CD4-positive, alpha-beta T cell treated with Interleukin-15 for 1 hour (primary cell): ENCODE measurements at regions not wholly inside any gene's neighbourhood (a gene's known extent, or its start where the extent isn't known, plus 50 kb on each side); places are given as distances from the start of the nearest gene placed in this dataset.

Experiments
- DNase-seq: peaks from one replicate; pipeline ENCODE4 v3.0.0-alpha.2; 2020

DNA sequence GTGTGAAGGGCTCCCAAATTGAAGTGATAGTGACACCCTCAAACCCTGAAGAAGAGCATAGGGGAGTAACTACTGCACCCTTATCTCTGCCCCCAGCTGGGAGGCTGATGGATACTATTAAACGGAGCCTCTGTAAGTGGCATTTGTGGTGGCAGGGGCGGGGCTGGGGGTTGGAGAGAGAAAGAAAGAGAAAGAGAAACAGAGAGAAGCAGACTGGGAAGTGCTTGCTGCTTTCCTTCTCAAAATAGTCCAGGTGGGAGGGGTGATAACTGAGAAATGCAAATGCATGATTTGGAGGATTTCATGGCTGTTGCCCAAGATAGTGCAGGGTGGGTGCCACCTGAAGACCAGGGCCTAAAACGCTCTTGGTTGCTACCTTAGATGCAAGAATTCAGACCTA is 253.5 kb upstream of the GATB start:
- DNase-seq, result no peak

DNA sequence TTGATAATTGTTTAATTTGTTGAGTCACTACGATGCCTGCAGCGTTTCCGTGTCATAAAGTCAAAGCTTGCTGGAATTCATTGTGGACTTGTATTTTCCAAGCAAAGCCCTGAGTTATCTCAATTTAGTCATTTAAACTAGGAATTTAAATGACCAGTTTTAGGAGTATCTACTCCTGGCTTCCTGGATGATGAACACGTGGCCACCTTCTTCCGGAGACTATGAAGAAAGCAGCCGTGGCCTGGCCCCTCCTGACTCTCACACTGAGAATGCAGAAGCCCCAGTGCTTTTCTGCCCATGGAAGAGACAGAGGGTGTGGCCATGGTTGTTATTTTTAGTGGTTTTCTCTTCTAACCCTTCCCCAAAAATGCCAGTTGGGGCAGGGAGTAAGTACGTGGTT is 250.7 kb upstream of the GATB start:
- no peak for DNase-seq

- DNase-seq, result no peak
Observed at GRCh38 chr4:152010710-152011079, 249.9 kb upstream of the GATB start.

DNA sequence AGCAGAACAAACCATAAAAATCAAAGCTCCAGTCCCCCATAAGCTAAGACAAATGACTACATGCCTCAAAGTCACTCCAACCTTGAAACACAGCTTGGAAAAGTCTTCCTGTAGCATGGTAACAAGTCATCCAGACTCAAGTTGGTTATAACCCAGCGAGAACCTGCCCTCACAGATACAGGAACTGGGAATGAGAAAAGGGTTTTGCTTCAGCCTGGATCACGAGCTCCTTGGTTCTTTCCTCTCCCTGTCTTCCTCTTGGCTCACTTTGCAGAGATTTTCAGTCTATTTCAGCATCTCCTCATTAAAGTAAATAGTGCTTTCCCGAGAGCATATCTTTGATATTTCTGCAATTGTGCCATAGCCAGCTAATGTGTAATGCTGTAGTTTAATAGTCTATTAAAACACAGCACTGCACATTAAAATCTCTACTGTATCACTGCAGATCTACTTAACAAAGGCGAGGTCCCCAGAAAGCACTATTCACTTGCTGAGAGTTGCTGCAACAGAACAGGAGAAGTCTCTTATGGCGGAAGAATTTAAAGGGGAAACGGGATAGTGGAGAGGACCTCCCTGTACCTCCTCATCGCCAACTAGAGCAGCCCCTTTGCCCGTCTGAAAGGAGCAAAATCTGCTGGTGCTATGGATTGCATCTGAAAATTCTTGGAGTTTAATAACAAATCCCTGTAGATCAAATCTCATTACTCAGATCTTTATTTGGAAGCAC is 249.3 kb upstream of the GATB start:
- DNase-seq, result no peak

DNA sequence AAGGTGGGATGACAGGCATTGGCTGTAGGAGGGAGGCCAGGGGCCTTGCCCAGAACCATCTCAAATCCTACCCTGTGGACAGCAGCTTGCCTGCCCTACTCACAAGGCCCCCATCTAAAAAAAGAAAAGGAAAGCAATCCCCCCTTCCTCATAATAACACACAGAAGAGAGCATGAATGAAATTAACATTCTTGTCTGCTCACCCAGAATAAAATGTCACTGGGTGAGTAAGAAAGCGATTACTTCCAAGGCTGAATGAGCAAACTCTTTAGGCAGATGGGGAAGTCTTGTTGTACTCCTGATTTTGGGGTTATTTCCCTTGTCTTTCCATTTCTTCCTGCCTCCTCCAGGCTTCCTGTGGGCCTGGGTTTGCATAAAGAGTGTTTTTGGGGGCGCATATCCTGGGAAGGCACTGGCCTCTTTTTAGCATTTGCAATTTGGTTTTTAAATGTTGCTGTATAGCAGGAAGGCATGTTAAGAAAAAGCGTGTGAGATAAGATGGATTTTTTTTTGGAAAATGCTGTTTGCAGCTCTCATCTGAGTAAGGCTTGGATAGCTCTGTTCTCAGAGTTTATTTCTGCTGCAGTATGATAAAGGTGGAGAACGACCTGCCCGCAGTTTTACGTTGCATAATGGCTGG is 248.3 kb upstream of the GATB start:
- no peak for DNase-seq

GRCh38 chr4:152007111-152007510 is 246.3 kb upstream of the GATB start:
- no peak for DNase-seq

- no peak for DNase-seq
Observed at GRCh38 chr4:152004801-152005200, 244.0 kb upstream of the GATB start.

DNA sequence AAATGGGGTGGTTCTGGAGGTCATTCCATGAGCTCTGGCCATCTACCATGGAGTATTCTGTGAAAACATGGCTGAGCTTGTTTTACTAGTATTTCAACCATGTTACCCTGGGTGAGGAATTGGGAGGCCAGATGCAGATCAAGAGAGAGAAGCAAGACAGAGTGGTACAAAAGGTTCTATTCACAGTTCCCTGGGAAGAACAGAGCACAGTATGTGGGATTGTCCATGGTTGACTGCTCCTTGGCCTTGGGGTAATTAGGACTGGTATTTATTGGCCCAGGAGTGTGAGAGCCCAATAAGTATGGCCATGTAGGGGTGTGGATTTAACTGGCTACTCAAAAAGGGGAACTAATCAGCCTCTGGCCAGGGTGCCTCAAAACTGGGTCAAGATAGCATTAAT is 239.7 kb upstream of the GATB start:
- no peak for DNase-seq

GRCh38 chr4:151998723-151999122 is 237.9 kb upstream of the GATB start:
- DNase-seq, result no peak

DNA sequence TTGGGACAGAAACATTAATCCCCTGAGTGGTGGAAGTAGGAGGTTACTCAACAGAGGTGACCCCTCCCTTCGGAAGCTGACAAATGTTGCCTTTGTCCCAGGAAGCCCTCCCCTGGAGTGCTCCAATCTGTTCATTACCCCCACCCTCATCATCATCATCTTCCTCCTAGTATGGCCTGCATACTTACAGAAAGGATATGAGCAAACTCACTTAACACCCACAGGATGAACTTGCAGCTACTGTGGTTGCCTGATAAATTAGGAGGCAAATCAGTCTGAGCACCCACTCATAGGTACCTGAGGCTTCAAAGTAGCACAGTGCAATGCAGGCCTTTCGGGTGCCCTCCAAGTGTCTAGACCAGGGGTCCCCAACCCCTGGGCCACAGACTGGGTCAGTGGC is 236.7 kb upstream of the GATB start:
- no peak for DNase-seq

DNA sequence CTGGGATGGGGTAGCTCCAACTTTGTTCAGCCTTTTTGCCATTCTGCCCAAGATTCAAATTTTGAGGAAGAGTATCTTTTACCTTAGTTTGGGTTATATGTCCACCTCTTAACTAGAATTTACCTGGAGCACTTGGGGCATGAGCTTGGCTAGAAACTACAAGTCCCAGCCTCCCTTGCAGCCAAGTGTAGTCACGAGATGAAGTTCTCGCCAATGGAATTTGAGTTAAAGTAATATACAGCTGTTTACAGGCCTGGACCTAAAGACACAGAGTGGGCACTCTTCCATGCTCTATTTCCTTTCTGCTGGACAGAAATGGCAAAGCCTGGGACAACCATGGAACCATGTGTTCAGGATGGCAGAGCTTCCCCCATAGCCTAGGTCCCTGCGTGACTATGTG is 233.6 kb upstream of the GATB start:
- no peak for DNase-seq

DNA sequence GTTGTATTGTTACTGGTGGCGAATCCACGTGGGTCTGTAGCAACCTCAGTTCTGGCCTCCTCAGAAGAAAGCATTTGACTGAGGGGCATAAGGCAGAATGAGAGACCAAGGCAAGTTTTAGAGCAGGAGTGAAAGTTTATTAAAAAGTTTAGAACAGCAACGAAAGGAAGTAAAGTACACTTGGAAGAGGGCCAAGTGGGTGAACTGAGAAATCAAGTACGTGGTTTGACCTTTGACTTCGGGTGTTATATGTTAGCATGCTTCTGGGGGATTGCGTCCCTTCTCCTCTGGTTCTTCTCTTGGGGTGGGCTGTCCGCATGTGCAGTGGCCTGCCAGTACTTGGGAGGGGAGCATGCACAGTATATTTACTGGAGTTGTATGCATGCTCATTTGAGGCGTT is 232.7 kb upstream of the GATB start:
- DNase-seq, result no peak

GRCh38 chr4:151992332-151993154 is 231.7 kb upstream of the GATB start:
- no peak for DNase-seq

GRCh38 chr4:151991884-151992167 is 231.0 kb upstream of the GATB start:
- DNase-seq, result no peak

DNA sequence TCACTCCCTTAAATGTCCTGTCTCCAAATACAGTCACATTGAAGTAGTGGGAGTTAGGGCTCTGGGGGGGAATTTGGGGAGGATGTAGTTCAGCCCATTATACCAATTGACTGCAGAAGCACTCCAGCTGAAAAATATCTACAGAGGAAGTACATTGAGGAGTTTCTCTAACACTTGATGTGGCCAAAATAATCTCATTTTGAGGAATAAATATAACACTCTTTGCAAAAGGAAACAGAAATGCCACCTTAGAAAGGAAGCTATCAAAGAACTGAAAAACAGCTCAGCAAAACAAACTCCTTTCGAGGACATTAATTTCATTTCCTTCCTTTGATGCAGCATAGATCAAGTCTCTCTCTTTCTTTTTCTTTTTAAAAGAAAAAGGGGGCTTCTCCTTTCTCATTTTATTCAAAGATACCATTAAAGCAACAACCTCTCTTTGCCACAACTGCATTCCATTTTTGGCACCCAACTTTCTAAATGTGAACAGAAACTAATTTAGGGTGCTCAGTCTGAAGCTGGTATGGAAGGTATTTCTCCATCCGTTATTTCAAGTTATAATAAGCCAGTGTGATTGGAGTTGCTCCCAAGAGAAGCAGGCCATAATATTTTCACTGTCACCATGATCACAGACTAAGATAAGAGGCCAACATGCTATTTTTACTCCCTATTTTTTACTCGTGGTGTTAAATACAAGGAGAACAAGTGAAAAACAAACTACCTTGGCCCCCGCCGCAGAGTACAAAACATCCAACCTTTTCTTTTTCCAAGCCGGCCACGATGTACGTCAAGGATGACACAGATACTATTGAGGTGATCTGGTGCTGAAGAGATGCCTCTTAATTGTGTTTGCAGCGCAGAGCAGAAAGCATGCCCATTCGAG is 230.4 kb upstream of the GATB start:
- DNase-seq, result no peak

DNA sequence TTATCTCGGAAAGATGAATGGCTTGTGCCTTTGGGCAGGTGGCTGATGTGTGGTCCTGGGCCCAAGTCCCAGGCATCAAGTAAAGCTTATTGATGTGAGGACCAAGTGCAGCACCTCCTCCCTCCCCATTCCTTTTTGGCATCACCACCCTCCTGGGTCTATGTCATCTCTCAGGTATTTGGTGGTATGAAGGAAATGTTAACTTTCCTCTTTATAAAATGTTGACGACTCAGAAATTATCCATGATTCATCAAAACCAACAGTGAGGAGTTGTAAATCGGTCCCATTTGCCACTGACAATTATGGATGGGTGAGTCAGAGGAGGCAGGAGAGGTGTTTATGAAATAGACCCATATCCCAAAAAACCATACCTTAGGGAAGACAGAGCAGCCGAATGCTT is 229.4 kb upstream of the GATB start:
- no peak for DNase-seq

- DNase-seq, result no peak
Observed at GRCh38 chr4:151988591-151988990, 227.8 kb upstream of the GATB start.

DNA sequence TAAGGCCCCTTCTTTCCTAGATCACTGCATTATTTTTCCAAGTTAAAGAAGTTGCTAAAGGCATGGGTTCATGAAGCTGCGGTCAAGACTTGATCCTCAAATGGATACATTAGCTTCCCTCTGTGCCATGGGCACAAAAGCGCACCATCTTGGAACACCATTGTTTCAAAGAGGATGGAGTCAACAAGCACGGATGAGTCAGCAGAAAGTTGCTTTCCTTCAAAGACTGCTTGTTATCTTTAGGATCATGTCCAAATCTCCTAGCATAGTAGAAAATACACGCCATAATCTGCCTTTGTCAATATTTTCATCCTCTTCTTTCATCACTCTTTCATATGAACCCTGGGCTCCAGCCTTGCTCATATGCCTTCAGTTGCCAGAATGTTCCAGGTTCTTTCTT is 226.8 kb upstream of the GATB start:
- DNase-seq, result no peak

DNA sequence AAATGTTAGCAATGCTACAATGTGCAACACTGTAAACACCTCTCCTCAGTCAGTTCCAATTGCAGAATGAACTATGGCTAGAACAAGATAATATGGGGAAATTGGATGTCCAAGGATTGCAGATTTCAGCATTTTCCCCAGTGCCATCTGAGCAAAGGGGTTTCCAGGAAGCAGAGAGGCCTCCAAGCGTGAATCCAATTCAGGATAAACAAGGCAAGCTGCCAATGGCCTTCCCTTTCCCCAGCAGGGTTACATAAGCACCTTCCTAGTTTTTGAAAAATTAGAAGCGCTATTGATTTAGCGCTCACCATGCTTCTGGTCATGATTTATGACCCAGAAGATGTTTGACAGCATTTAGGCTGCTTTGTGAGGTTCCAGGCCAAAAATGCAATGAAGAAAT is 223.0 kb upstream of the GATB start:
- no peak for DNase-seq

DNA sequence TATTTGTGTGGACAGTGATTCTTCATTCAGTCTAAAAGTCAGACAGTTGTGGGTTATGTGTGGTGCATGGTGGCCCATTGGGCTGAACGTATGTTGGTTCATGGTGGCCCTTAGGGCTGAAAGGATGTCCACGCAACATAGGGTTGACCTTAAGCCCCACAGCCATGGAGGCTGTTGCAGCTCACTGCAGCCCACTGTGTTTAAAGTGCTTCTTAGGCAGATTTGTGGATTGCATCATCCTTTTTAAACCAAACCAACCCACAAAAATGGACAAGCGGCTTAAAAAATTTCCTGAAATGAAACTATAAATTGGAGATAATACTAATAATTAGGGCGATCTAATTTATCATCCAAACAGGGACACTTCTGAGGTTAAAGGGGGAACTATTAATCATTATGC is 219.0 kb upstream of the GATB start:
- DNase-seq, result no peak

GRCh38 chr4:151968643-151969042 is 207.8 kb upstream of the GATB start:
- no peak for DNase-seq

DNA sequence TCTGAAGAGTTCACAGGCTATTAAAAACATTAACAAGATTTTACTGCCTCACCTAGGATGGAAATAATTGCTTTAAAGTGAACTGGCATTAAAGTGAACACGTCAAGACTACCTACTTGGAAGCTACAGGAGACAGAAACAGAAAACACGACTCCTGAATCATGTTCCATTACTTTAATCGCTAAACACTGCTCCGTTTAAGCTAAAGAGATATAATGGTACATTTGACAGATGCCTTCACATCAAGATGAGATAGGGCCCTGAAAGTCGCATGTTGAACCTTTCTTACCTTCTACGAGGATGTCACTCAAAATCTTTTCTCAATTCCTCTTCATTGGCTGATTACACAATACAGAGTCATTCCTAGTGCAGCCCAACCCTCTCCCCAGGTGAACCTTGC is 206.3 kb upstream of the GATB start:
- no peak for DNase-seq

DNA sequence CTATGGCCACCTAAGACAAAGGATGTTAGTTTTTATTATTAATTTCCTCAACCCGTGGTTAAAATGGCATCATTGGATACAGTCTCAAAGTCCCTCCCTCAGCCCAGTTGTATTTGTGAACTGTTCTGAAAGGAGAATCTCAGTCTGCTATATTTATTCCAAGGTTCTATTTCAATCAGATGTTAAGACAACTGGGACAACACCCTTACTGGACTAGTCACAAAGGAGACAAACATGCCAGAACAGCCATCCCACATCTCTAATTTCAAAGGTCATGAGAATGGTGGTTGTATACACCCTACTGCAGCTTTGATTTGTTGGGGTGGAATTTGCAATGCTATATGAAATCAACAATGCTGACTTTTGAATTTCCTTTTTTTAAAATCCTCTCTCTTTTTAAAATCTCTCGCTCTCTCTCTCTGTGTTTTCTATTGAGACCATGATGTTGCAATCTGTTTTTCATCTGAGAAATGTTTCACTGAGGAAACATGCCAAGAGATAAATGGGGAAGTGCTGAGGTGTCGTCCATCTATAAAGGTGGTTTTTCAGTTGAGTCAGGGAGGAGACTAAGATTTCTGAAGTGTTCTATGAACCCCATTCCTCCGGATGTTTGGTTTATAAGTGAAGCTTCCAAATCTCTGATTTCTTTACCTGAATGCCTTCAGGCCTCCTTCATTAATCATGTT is 201.5 kb upstream of the GATB start:
- DNase-seq, result no peak
